Sigmoid colon (tissue), 4 donors: ENCODE measurements at regions not wholly inside any gene's neighbourhood (a gene's known extent, or its start where the extent isn't known, plus 50 kb on each side); places are given as distances from the start of the nearest gene placed in this dataset.

Source experiments
- CTCF ChIP-seq, 4 experiments: fragments of 450-650 bp in 3 of 4; fragments of 200-600 bp in 1 of 4; IDR thresholded peaks; one replicate each; pipeline ENCODE4 v1.5.1; 2016 to 2019; ENCODE audit warnings: antibody characterized with exemption in 4 of 4, mild to moderate bottlenecking in 3 of 4, moderate library complexity in 2 of 4
- EP300 ChIP-seq, 4 donors: sonication (generic); formaldehyde crosslinking; IDR thresholded peaks; one replicate each; pipeline ENCODE4 v1.6.1; 2017; ENCODE audit warnings: antibody characterized with exemption in 4 of 4

- TF ChIP-seq CTCF (IDR thresholded peaks at IDR 0.05) = no peak
- no peak for TF ChIP-seq EP300 (IDR thresholded peaks at IDR 0.05)
Measured at GRCh38 chr7:86965727-86966120, 93.7 kb downstream of the ELAPOR2 start.
